Loucy (cell line): ENCODE measurements at regions not wholly inside any gene's neighbourhood (a gene's known extent, or its start where the extent isn't known, plus 50 kb on each side); places are given as distances from the start of the nearest gene placed in this dataset.

ENCODE experiments used
- EZH2phosphoT487 ChIP-seq: fragments of 200-600 bp; IDR thresholded peaks from 2 replicates; pipeline ENCODE4 v1.6.1; 2018; ENCODE audit warnings: antibody characterized with exemption, mild to moderate bottlenecking, moderate library complexity, borderline replicate concordance
- TF ChIP-seq, protein P1 (sequence below): fragments of 200-600 bp; sonication (generic); conservative IDR thresholded peaks from 2 replicates; pipeline ENCODE4 v1.5.1; 2014; ENCODE audit warnings: mild to moderate bottlenecking, antibody characterized with exemption, low read length

DNA sequence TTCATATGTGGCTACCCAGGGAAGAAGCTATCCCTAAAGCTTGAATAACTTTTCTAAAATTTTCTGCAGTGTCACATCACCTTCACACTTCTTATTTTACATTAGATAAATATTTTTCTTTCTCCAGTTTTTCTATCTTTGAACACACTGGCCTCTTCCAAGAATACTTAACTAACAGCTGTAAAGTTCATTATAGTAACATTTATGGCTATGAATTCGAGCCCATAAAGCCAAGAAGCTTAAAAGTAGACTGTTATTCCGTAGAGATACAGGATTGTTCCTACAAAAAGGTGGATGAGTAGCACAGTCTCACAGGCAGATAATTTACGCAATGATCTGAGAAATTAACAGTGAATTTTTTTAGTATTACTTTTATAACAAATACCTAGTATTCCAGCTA lies 55.7 kb upstream of the BMP5 start:
- TF ChIP-seq, protein P1, sequence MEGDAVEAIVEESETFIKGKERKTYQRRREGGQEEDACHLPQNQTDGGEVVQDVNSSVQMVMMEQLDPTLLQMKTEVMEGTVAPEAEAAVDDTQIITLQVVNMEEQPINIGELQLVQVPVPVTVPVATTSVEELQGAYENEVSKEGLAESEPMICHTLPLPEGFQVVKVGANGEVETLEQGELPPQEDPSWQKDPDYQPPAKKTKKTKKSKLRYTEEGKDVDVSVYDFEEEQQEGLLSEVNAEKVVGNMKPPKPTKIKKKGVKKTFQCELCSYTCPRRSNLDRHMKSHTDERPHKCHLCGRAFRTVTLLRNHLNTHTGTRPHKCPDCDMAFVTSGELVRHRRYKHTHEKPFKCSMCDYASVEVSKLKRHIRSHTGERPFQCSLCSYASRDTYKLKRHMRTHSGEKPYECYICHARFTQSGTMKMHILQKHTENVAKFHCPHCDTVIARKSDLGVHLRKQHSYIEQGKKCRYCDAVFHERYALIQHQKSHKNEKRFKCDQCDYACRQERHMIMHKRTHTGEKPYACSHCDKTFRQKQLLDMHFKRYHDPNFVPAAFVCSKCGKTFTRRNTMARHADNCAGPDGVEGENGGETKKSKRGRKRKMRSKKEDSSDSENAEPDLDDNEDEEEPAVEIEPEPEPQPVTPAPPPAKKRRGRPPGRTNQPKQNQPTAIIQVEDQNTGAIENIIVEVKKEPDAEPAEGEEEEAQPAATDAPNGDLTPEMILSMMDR: no peak
- no peak for TF ChIP-seq EZH2phosphoT487
